NCI-H2107 (cell line): ENCODE measurements at regions not wholly inside any gene's neighbourhood (a gene's known extent, or its start where the extent isn't known, plus 50 kb on each side); places are given as distances from the start of the nearest gene placed in this dataset.

Source experiments
- DNase-seq: peaks from one replicate; lab custom pipeline; 2025; lab: John Stamatoyannopoulos, UW

- no peak for DNase-seq
Measured at GRCh38 chr5:68431186-68431585, 215.6 kb downstream of the PIK3R1 start.

- DNase-seq: no peak
Measured at GRCh38 chr5:68431601-68432337, 216.2 kb downstream of the PIK3R1 start.

GRCh38 chr5:68432682-68433081 lies 217.1 kb downstream of the PIK3R1 start:
- no peak for DNase-seq

- DNase-seq: no peak
Measured at GRCh38 chr5:68433526-68433922, 218.0 kb downstream of the PIK3R1 start.

- no peak for DNase-seq
Measured at GRCh38 chr5:68433923-68434879, 218.6 kb downstream of the PIK3R1 start.

- DNase-seq: no peak
Measured at GRCh38 chr5:68435611-68436010, 220.1 kb downstream of the PIK3R1 start.

GRCh38 chr5:68436686-68437520 lies 221.3 kb downstream of the PIK3R1 start:
- DNase-seq: no peak

- no peak for DNase-seq
Measured at GRCh38 chr5:68438876-68439275, 223.3 kb downstream of the PIK3R1 start.

- no peak for DNase-seq
Measured at GRCh38 chr5:68440245-68440644, 224.7 kb downstream of the PIK3R1 start.

GRCh38 chr5:68440651-68441050 lies 225.1 kb downstream of the PIK3R1 start:
- DNase-seq: no peak

GRCh38 chr5:68441309-68442073 lies 225.9 kb downstream of the PIK3R1 start:
- no peak for DNase-seq

- no peak for DNase-seq
Measured at GRCh38 chr5:68443091-68443490, 227.5 kb downstream of the PIK3R1 start.

- no peak for DNase-seq
Measured at GRCh38 chr5:68444048-68444447, 228.5 kb downstream of the PIK3R1 start.

- no peak for DNase-seq
Measured at GRCh38 chr5:68444833-68445232, 229.3 kb downstream of the PIK3R1 start.

GRCh38 chr5:68445257-68446069 lies 229.9 kb downstream of the PIK3R1 start:
- no peak for DNase-seq

GRCh38 chr5:68446070-68446357 lies 230.5 kb downstream of the PIK3R1 start:
- no peak for DNase-seq

- no peak for DNase-seq
Measured at GRCh38 chr5:68446487-68446894, 230.9 kb downstream of the PIK3R1 start.

- DNase-seq: no peak
Measured at GRCh38 chr5:68447136-68447929, 231.8 kb downstream of the PIK3R1 start.

GRCh38 chr5:68449380-68449779 lies 233.8 kb downstream of the PIK3R1 start:
- DNase-seq: no peak
